ENCODE measurements at regions not wholly inside any gene's neighbourhood (a gene's known extent, or its start where the extent isn't known, plus 50 kb on each side); places are given as distances from the start of the nearest gene placed in this dataset.
A peak's percentile ranks its signal among the peaks of the same experiment; 100 is the strongest.
"Not testable (repeated sequence)": the region's sequence is repeated elsewhere in the genome, so short reads cannot be mapped to it uniquely, and the experiment has no call there.

DNA sequence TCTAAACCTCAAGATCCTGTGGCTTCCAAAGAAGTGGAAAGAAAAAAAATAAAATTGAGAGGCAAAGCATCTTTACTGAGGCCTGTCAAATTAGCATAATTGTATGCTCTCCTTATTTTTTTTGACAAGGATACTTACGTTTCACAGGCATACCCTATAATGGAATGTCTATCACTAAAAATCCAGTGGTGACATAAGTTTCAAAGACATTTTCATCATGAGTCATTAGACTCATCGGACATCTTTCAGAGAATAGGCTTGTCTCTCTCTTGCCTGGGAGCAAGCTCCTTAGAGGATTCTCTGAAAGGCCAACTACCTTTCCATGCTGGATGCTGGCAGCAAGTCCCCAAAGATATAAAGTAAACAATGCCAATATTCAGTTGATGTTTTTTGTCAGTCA is 380.7 kb upstream of the STEAP1 start:
- peak in 1 of 2 experiments; percentile 9 for DNase-seq

DNA sequence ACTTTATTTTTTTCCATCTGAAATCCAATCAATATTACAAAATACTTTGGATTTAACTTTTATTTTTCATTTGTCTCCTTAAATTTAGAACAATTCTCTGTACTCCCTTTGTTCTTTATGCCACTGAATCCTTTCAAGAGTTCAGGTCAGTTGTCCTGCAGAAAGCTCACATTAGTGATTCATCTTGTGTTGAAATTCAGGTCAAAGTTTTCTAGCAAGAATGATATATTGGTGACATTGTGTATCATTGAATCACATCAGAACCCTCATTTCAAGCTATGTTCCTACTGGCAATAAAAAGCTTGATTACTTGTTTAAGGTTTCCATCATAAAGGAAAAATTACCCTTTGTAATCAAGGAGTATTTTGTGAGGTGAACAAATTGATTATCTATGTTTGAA is 378.8 kb upstream of the STEAP1 start:
- no peak for DNase-seq

DNA sequence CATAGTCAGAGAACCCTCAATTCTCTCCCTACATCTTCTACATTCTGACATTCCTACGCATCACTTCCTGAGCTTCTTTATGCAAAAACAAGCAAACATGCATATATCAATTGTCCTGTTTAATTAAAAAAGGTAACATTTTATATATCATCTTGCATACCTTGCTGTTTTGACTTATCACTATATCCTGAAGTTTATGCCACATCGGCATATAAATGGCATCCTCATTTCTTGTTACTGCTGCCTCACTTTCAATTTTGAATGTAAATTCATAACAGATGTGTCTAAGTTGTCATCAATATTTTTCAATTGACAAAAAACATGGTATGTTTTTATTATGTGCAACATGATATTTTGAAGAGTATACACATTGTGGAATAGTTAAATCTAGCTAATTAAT is 377.3 kb upstream of the STEAP1 start:
- no peak for DNase-seq

DNA sequence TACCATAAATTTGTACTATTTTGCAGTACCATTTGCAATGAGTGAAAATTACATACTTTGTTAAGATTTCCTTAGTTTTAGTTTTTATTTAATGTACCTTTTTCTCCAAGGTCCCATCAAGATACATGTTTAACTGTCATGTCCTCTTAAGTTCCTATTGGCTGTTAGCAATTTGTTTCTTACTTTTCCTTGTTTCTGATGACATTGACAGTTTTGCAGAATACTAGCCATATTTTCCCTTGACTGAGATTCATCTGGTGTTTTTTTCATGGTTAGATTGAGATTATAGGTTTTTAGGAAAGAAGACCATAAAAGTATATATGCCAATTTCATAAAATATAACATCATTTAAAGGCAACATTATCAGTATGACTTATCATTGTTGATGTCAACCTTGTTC is 376.8 kb upstream of the STEAP1 start:
- DNase-seq = no peak

DNA sequence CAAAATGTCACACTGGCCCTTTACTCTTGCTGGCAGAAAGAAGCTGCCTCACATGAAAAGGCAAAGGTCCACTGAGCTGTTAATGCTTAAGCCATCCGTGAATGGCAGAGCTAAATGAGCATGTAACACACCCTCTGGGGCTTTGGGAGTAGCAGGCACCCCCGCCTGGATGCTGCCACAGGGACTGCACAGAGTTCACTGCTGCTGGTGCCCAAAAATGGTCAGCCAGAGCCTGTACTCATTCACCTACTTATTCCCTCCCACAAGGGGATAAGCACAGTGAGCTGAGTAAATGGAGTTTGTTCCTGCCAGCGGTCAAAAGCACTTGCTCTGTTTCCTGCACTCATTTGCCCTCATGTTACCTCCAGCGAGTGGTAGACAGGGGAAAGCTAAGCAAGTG is 374.0 kb upstream of the STEAP1 start:
- no peak for DNase-seq

DNA sequence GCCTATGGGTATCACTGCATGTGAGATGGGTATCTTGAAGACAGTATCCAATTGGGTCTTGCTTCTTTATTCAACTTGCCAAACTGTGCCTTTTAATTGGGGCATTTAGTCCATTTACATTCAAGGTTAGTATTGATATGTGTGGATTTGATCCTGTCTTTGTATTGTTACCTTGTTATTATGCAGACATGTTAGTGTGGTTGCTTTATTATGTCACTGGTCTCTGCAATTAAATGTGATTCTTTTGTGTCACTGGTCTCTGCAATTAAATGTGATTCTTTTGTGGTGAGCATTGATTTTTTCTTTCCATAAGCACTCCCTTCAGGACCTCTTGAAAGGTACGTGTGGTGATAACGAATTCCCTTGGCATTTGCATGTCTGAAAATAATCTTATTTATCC is 357.8 kb upstream of the STEAP1 start:
- DNase-seq = no peak

DNA sequence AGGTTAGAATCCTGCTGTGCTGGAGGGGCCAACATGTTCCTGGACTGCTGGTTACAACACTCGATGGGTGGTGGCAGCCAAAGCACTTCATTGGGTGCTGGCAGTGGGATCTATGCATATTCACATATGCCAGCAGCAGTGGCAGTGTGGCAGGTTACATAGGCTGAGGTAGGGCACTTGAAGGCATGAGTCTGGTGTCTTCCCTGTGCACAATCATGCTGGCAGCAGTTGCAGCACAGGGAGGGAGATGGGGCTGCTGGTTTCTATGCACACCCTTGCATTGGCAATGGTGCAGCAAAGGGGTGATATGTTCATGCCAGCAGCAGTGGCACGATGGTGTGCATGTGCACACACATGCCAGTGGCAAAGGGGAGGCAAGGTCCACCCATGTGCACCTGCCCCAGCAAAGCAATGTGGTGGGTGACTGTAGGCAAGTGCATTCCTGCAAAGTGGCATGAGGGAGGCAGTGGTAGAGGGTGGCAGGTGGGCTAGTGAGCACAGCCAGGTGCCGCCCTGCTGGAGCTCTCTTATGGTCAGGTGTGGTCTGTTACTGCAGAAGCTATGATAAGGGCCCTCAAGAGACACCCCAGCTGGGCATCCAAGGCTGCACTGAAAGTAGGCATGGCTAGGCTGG is 356.2 kb upstream of the STEAP1 start:
- no peak for DNase-seq

DNA sequence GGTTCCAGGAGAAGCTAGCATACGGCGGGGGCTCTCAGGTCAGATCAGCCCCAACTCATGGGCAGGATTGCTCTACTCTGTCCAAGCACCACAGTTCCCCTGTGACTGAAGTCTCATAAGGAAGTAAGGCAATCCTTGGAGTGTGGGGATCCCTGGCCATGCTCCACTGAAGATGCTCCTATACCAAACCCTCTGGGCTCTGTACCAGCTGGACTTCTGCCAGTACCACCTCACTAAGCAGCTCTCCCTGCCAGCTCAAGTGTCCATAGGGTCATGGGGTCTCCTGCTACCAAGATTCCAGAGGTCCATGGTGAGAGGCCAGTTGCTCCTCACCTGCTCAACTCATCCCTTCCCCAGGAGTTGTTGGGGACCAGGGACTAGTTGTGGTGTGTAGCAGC is 355.7 kb upstream of the STEAP1 start:
- no peak for DNase-seq

DNA sequence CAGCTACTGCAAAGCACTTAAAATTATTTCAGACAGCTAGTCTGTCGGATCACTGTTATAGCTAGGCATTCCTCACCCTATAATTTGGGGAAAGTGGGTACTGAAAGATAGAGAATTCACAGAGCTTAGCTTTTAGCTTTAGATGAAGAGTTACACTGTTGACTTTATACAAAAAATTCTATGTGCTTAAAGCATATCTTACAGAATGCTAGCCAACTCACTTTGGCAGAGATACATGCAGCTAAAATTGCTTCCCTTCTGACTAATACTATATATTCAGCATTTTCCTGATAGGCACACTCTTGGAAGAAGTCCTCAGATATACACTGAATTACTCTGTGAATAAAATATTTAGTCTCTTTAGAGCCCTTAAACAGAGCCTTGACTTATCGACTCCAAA is 353.5 kb upstream of the STEAP1 start:
- no peak for DNase-seq

DNA sequence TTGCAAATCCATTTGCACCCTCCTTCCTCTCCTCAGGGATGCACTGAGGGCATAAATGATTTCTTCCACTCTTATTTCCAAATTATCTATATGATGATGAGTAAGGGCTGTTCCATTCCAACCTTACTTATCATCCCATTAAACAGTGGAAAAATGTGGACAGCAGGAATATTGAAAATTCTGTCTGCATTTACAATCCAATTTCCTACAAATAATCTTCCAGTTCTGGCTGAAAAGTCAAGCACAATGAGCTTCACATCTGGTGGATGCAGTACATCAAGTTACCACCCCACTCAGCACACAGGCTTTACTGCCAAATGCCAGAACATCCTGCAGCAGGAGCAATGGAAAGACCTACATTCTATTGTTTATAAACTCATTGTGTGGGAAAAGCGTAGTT is 345.0 kb upstream of the STEAP1 start:
- no peak for DNase-seq

DNA sequence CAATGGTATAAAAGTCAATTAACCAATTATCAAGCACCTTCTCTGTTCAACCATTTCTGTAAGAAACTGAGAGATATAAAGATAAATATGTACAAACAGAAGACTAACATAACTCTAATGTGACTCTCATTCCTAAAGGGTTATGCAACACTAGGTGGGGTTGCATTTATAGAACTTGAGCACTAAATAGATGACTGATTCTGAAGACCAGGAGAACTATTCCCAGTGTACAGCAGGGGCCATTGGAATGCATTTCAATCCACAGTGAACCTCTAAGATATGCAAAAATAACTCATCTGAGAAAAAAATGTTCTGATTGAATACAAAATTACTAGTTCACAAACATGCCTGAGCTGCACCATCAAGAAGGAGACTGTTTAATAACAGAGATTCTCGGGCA is 341.2 kb upstream of the STEAP1 start:
- DNase-seq = no peak

DNA sequence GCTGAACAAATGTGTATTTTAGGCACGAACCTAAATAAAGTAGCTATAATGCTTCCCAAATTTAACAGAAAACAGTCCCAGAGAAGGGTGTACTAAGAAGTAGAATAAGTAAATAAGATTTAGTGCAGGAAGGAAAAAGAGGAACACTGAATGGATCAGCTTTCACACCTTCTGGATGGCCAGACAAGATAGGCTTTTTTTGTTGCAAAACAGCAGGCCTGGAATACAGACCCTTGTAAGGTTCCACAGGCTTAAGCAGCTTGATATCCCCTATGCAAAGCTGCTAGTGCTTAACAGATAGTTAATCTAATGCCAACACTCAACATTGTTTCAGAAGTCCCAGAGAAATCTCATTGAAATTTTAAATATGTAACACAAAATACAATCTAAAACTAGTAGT is 328.1 kb upstream of the STEAP1 start:
- DNase-seq = no peak

DNA sequence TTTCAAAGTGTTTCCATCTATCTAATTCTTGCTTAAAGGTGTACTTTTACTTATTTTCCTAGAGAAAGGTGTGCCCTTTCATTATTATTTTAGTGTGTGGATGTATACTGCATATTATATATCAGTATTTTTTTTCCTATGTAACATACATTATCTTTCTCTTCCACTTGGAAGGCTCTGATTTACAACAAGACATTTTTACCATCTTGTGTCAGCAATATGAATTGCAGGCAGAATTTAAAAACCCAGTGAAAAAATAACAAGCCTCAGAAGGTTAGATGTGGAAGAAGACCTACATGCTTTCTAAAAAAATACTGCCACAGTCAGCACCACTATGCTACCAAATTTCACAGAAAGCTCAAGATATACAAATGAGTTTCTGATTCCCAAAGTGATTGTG is 327.7 kb upstream of the STEAP1 start:
- peak in 1 of 2 experiments; percentile 4 for DNase-seq

DNA sequence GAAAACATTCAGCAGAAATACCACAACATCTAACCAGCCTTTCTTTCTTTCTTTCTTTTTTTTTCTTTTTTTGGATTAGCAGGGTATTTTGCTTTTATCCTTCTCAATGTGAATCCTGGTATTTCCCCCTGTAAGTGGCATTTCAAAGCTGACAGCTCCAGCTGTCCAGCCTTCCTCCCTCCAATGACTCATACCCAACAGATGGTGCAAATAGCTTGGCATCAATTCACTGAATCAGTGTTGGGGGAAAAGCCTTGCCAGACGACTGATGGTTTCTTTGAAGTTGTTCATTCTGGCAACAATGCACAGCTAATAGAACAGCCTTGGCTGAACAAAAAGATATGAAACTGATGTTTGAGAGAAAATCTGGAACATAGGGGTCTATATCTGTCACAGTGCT is 316.8 kb upstream of the STEAP1 start:
- DNase-seq = no peak

DNA sequence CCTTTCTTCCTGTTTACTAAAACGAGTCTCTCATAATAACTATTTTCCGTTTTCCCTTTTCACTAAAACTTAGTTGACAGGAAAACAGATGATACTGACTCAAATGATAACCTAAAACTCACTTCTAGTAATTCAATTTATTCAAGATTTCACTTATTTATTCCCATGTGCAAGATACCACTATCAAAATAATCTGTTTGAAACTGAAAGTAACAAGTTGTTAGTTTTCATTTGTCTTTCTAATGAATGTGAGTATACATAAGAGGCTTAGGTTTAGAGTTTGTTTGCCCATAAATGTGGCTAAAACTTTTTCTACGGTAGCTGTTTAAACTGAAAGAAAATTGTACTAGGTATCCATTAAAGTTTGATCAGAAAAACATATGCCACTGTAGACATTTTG is 314.9 kb upstream of the STEAP1 start:
- no peak for DNase-seq

DNA sequence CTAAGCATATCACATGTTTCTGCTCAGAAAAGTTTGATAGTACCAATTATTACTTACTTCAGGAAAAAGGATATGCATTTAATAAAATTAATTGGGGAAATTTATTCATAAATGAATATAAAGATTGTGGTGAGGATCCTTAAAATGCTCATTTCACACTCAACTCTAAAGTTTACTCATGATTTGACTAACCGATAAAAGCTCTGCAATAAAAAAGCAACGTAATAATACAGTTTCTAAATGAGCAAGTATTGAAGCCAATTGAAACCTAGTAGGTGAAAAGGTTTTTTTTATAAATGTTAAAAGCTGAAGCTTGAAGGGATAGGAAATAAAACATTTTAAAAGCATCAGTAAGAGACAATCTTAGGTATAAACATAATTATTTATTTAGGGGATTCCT is 308.3 kb upstream of the STEAP1 start:
- no peak for DNase-seq

DNA sequence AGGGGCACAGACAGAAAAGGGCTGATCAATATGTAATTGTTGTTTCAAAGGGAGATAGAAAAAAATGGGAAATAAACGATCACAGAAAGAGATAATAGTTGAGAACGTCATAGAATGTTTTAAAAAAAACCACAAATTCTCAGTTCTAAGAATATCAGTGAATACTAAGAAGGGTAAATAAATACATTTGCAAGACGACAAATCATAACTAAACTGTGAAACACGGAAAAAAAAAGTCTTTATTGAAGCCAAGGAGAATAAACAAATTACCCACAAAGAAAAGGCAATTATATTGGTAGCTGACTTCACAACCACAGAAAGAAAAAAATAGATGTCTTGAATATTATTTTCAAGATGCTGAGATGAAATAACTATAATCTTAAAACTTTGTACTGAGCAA is 305.2 kb upstream of the STEAP1 start:
- no peak for DNase-seq

DNA sequence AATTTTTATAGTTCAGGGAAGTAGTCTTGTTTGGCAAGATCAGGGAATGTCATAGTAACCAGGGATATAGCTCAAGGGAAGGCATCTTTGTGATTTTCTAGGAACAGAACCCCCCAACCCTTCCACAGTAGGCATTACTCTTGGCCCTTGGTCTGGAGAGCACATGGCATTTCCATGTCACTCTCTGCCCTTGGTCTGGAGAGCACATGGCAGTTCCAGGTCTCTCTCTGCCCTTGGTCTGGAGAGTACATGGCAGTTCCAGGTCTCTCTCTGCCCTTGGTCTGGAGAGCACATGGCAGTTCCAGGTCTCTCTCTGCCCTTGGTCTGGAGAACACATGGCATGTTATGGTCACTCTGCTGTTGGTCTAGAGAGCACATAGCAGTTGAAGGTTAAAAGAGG is 297.2 kb upstream of the STEAP1 start:
- DNase-seq = not testable (repeated sequence)

DNA sequence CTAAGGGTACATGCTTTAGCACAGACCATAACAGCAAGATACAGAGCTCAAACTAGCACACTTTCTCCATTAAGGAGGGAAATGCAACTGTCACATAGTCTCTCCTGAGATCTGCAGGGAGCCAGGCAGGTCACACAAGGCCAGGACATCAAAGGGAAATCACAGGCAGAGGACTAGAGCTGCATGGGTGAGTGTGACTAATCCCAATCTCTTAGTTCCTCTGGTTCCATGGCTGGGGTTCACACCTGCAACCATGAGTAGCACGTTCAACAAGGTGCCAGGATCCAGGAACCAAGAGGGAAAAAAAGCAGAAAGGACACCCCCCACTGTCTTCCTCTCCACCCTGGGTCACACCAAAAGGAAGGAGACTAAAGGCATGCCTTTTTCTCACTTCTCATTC is 296.5 kb upstream of the STEAP1 start:
- no peak for DNase-seq

DNA sequence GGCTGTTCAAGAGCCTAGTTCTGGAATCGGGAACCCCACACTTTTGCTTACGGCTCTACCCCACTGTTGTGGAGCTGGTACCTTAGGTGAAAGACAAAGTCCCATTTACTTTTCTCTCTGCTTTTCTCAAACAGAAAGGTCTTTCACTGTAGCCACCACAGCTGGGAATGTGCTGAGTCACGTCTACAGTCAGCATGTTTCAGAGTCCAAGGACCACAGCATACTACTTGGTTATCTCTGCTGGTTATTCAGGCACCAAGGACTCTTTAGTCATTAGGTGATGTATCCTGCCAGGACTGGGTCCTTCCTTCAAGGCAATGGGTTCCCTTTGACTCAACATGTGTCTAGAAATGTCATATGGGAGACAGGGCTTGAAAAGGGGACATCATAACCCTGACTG is 266.8 kb upstream of the STEAP1 start:
- no peak for DNase-seq

DNA sequence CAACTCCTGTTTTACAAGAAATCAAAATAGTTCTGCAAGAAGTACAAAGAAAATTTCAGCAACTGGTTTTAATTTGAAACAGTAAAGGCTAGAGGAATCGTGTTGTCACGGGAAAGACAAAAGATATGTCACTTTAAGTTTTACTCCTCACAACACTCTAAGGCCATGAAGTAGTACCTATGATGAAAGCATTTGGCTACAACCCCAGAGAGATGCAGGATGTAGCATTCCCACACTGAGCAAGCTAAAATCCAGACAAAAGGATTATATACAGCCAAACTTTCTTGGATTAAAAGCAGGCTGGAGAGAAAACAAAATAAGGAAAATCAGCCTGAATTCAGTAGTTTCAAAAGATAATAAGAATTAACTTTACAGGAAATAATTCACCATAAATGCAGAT is 245.5 kb upstream of the STEAP1 start:
- no peak for DNase-seq

DNA sequence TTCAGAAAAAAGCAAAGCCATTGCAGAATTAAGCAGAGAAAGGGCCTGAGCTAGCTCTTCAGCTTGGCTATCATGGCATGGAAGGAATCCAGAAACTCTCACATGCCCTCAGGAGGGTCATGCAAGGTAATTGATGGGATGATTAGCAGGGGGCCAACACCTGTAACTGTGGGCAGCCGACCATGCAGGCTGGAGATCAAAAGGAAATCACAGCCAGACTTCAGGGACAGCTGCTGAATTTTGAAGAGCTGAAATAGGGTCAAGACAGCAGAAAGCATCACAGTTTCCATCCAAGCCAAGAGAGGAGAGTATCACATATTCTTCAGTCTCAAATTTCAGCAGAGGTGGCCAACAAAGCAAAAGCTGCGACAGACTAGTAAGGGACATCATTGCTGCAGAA is 239.6 kb upstream of the STEAP1 start:
- DNase-seq = no peak

DNA sequence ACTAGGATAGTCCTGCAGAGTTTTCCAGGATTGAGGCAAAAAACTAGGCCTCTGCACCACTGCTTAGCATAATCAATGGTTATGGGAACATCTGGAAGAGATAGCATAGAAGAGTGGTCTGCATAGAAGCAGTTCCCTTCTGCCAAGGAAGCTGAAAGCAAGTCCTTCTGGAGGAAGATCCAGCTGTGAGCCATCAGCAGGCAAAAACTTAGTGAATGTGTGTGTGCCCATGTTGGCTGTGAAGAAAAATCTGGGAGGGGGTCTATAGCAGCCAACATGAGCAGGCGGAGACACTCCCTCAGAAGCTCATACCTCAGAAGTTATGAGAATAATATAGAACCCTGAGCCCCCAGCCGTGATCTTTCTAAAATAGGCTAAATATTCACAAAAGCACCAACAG is 228.1 kb upstream of the STEAP1 start:
- no peak for DNase-seq

DNA sequence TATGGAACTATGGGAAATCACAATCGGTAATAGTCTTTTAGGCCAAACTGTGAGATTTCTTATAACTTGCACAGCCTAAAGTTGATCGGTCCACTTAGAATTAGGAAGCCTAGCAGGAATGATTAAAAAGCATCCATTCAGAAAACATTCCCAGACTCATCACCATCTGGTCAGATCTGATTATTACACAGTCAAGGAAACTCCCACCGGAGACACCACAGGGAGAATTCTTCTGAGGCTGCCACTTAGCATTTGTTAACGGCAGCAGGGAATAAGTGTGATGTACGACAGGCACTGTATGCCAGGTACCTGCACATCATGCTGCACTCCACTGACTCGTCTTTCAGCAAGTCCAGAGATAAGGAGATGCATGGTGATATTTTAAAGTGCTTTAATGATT is 227.6 kb upstream of the STEAP1 start:
- no peak for DNase-seq

DNA sequence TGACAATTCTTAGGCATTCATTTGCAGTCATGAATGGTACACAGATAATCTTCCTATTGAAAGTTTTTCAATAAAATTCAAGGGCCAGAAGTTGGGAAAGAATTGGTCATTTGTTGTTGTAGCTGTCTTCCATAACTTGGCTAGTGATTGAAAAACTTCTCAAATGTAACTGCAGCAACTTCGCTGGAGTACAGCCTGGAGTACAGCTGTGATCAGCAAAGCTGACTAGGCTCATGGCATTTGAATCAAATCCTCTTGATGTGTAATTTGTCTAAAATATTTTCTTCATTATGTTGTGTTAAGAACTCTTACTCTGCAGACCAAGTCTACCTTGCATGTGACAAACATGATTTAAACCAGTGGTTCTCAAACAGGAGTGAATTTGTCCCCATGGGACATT is 226.5 kb upstream of the STEAP1 start:
- DNase-seq = no peak

DNA sequence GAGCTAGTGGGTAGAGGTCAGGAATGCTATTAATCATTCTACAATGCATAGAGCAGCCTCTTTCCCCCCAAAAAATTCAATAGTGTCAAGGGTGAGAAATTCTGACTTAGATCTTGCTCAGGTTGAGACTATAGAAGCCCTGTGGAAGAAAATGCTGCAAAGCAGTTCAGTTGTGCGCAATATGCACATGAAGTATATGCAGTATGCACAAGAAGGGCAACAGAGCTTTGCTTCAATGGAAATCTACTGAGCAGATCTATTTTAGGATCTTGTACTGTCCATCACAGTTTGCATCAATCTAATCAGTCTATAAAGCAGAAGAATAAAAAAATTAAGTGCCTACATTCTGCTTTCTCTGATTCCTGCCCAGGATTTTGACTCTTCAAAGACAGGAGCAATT is 225.8 kb upstream of the STEAP1 start:
- no peak for DNase-seq

All from NCI-H526 (cell line).